ENCODE measurements at regions not wholly inside any gene's neighbourhood (a gene's known extent, or its start where the extent isn't known, plus 50 kb on each side); places are given as distances from the start of the nearest gene placed in this dataset.
"Not testable (repeated sequence)": the region's sequence is repeated elsewhere in the genome, so short reads cannot be mapped to it uniquely, and the experiment has no call there.

- TF ChIP-seq CTCF (IDR thresholded peaks at IDR 0.05; ENCODE audit: low read length); EZH2 (IDR thresholded peaks at IDR 0.05; ENCODE audit: borderline replicate concordance, low read length): not testable (repeated sequence)
Observed at GRCh38 chr3:74376323-74376722, 238.1 kb downstream of the CNTN3 start.
